Endothelial cell of umbilical vein (primary cell): ENCODE measurements at regions not wholly inside any gene's neighbourhood (a gene's known extent, or its start where the extent isn't known, plus 50 kb on each side); places are given as distances from the start of the nearest gene placed in this dataset.

Experiments used
- BruUV-seq: library from RNA; stranded (reverse); fragments of 400-500 nt; replicated peaks from 2 replicates; lab custom pipeline; 2021; lab: Mats Ljungman, UMichigan
- CTCF ChIA-PET: fragments of 300-600, 350-600 bp; sonication (Branson Sonifier 250); formaldehyde crosslinking; loops from one replicate; lab custom pipeline; 2021; ENCODE audit warnings: antibody characterized with exemption, inconsistent platforms; lab: Charles Lee
- POLR2A ChIA-PET: fragments of 300-600, 350-600 bp; sonication (Branson Sonifier 250); formaldehyde crosslinking; loops from one replicate; lab custom pipeline; 2021; ENCODE audit warnings: antibody characterized with exemption, inconsistent platforms; lab: Charles Lee
- DNase-seq: peaks from one replicate; pipeline ENCODE4 v3.0.0-alpha.2; 2011; ENCODE audit warnings: low read depth, low spot score
- FAIRE-seq: peaks from 2 replicates; lab custom pipeline; 2011; peaks lifted over from hg19 to GRCh38; lab: Jason Lieb, UNC
- H2AFZ ChIP-seq: 2 replicates; pipeline ENCODE4 v1.6.0; 2012; ENCODE audit warnings: low read depth, low read length, control low read depth, inconsistent platforms
- H3K27ac ChIP-seq: 2 replicates; pipeline ENCODE4 v1.5.1; 2011; ENCODE audit warnings: low read depth, mild to moderate bottlenecking, control low read depth, low read length, moderate library complexity; ENCODE audit not compliant: insufficient read depth
- H3K27me3 ChIP-seq, 2 experiments: 2 replicates each; pipeline versions ENCODE4 v1.6.0 to v1.6.1; 2011; ENCODE audit warnings: low read length in 2 of 2, mixed read lengths in 1 of 2; ENCODE audit not compliant: control insufficient read depth in 2 of 2, insufficient read depth in 2 of 2
- H3K36me3 ChIP-seq, 2 experiments: 2 replicates in 1 of 2; 3 replicates in 1 of 2; pipeline ENCODE4 v1.5.1; 2011; ENCODE audit warnings: low read length in 2 of 2, mild to moderate bottlenecking in 1 of 2, moderate library complexity in 1 of 2; ENCODE audit not compliant: control insufficient read depth in 2 of 2, insufficient read depth in 2 of 2; ENCODE audit errors: extremely low read depth in 1 of 2
- H3K4me1 ChIP-seq: 3 replicates; pipeline ENCODE4 v1.5.1; 2011; ENCODE audit warnings: mild to moderate bottlenecking, low read length; ENCODE audit not compliant: control insufficient read depth, insufficient read depth; ENCODE audit errors: extremely low read depth
- H3K4me2 ChIP-seq: 2 replicates; pipeline ENCODE4 v1.6.1; 2011; ENCODE audit warnings: low read length, control low read depth, mixed read lengths; ENCODE audit not compliant: insufficient read depth
- H3K4me3 ChIP-seq, 3 experiments: fragments of 200-600 bp in 1 of 3; sonication (generic), shearing (Covaris generic) in 1 of 3; replicated peaks in 1 of 3; 2 replicates each; pipeline ENCODE4 v1.5.1; 2011 to 2016; ENCODE audit warnings: control low read depth in 3 of 3, low read length in 3 of 3, mild to moderate bottlenecking in 2 of 3, inconsistent platforms in 1 of 3, low read depth in 1 of 3, moderate library complexity in 1 of 3; ENCODE audit not compliant: insufficient read depth in 1 of 3
- H3K79me2 ChIP-seq: 2 replicates; pipeline ENCODE4 v1.6.0; 2012; ENCODE audit warnings: low read length, inconsistent platforms; ENCODE audit not compliant: control insufficient read depth, insufficient read depth
- H3K9ac ChIP-seq: replicated peaks from 2 replicates; pipeline ENCODE3; 2011; ENCODE audit warnings: low read length, control low read depth; ENCODE audit not compliant: insufficient read depth; ENCODE audit errors: extremely low read depth
- H3K9me1 ChIP-seq: replicated peaks from 3 replicates; pipeline ENCODE4 v1.6.0; 2011; ENCODE audit warnings: mild to moderate bottlenecking, low read length; ENCODE audit not compliant: control insufficient read depth, insufficient read depth; ENCODE audit errors: extremely low read depth
- H3K9me3 ChIP-seq: replicated peaks from 2 replicates; pipeline ENCODE4 v1.5.1; 2012; ENCODE audit warnings: low read length, inconsistent platforms; ENCODE audit not compliant: control insufficient read depth, insufficient read depth
- H4K20me1 ChIP-seq: replicated peaks from 2 replicates; pipeline ENCODE3; 2011; ENCODE audit warnings: mild to moderate bottlenecking, low read length; ENCODE audit not compliant: control insufficient read depth, insufficient read depth; ENCODE audit errors: extremely low read depth
- EZH2 ChIP-seq: IDR thresholded peaks from 2 replicates; pipeline ENCODE4 v1.6.1; 2012; ENCODE audit warnings: borderline replicate concordance, low read depth, mild to moderate bottlenecking, moderate library complexity, low read length, inconsistent platforms; ENCODE audit not compliant: severe bottlenecking
- FOS ChIP-seq: IDR thresholded peaks from 2 replicates; pipeline ENCODE4 v1.6.1; 2011; ENCODE audit warnings: mild to moderate bottlenecking, low read length, moderate library complexity, borderline replicate concordance; ENCODE audit not compliant: insufficient read depth
- GATA2 ChIP-seq: IDR thresholded peaks from 2 replicates; pipeline ENCODE4 v1.7.0; 2011; ENCODE audit warnings: low read depth, mild to moderate bottlenecking, moderate library complexity, mixed read lengths, low read length; ENCODE audit not compliant: insufficient read length, insufficient read depth
- JUN ChIP-seq: IDR thresholded peaks from 2 replicates; pipeline ENCODE4 v1.6.1; 2011; ENCODE audit warnings: borderline replicate concordance, low read depth; ENCODE audit not compliant: insufficient read length, insufficient read depth
- MYC ChIP-seq: IDR thresholded peaks from one replicate; pipeline ENCODE4 v1.6.1; 2011; ENCODE audit warnings: mild to moderate bottlenecking, low read depth, low read length
- POLR2A ChIP-seq: IDR thresholded peaks from 2 replicates; pipeline ENCODE4 v1.6.1; 2012; ENCODE audit warnings: low read depth, mild to moderate bottlenecking, control low read depth, low read length
- POLR2AphosphoS5 ChIP-seq: IDR thresholded peaks from 2 replicates; pipeline ENCODE4 v1.6.1; 2012; ENCODE audit warnings: low read depth, mild to moderate bottlenecking, control low read depth, low read length, moderate library complexity; ENCODE audit not compliant: insufficient read depth
- dilution Hi-C: fragments of 300-500 bp; cut with MboI; formaldehyde crosslinking; loops from one replicate; pipeline ENCODE4 v1.15.0; 2019; ENCODE audit warnings: low sequenced_read_pairs; ENCODE audit not compliant: extremely low pct_ligation_motif_present
- intact Hi-C: fragments of 100-400 bp; cut with micrococcal nuclease; formaldehyde crosslinking; loops from one replicate; pipeline ENCODE4 v1.10.0; 2022
- TF ChIP-seq, protein P1 (sequence below), 2 donors: IDR thresholded peaks; 1 replicate in 1 of 2; 2 replicates in 1 of 2; pipeline ENCODE4 v1.5.1; 2011; ENCODE audit warnings: low read length in 2 of 2, mild to moderate bottlenecking in 2 of 2, moderate library complexity in 2 of 2, control low read depth in 1 of 2, inconsistent platforms in 1 of 2, low read depth in 1 of 2; ENCODE audit not compliant: insufficient read depth in 1 of 2; ENCODE audit errors: extremely low read depth in 1 of 2
- TF ChIP-seq, protein P2 (sequence below): IDR thresholded peaks from 2 replicates; pipeline ENCODE4 v1.6.1; 2011; ENCODE audit not compliant: insufficient read depth, insufficient read length

DNA sequence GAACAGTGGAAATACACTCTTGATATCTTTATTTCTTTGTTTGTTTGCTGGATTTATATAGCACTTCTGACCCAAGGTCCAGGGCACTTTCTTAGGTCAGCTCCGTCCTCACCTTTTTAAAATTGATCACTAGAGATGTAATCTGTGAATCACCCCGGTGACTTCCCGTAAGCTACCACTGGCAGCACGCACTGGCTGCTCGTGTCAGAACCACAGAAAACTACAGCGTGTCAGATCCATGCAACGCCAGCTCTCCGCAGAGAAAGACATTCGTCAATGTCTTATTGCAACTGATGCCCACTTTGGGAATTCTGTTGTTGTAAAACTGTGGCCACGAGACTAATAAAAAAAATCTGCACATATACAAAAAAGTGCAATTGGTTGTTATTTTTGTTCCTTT lies 779.4 kb upstream of the ZEB2 start:
- Histone ChIP-seq H3K27me3 (no peaks in the 10 kb centered on the region), H3K36me3 (no peaks in the 10 kb centered on the region), H3K4me3 (no peak overlapping the region), H3K4me2 (no peak overlapping the region), H3K27ac (no peak overlapping the region), H3K9me3 (no peaks in the 10 kb centered on the region), H3K79me2 (no peaks in the 10 kb centered on the region), H2AFZ (no peak overlapping the region), H3K4me1 (no peaks in the 10 kb centered on the region), H3K9me1 (no peaks in the 10 kb centered on the region), H3K9ac (no peak overlapping the region), H4K20me1 (no peaks in the 10 kb centered on the region)
- DNase-seq, result no peak
- TF ChIP-seq FOS, result no peak
- TF ChIP-seq JUN, result no peak
- TF ChIP-seq POLR2AphosphoS5, result no peak
- TF ChIP-seq EZH2, result no peak
- TF ChIP-seq, protein P1, sequence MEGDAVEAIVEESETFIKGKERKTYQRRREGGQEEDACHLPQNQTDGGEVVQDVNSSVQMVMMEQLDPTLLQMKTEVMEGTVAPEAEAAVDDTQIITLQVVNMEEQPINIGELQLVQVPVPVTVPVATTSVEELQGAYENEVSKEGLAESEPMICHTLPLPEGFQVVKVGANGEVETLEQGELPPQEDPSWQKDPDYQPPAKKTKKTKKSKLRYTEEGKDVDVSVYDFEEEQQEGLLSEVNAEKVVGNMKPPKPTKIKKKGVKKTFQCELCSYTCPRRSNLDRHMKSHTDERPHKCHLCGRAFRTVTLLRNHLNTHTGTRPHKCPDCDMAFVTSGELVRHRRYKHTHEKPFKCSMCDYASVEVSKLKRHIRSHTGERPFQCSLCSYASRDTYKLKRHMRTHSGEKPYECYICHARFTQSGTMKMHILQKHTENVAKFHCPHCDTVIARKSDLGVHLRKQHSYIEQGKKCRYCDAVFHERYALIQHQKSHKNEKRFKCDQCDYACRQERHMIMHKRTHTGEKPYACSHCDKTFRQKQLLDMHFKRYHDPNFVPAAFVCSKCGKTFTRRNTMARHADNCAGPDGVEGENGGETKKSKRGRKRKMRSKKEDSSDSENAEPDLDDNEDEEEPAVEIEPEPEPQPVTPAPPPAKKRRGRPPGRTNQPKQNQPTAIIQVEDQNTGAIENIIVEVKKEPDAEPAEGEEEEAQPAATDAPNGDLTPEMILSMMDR (IDR thresholded peaks at IDR 0.05; ENCODE audit: extremely low read depth in 1 of 2, insufficient read depth in 1 of 2, low read depth in 1 of 2, low read length in 2 of 2), result no peak
- TF ChIP-seq, protein P2, sequence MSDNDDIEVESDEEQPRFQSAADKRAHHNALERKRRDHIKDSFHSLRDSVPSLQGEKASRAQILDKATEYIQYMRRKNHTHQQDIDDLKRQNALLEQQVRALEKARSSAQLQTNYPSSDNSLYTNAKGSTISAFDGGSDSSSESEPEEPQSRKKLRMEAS, result no peak
- no peak for TF ChIP-seq GATA2
- no peak for TF ChIP-seq POLR2A
- TF ChIP-seq MYC, result no peak
- CTCF ChIA-PET, result interaction anchor here (0.8 to 1.0 kb wide), 2 partner anchors 40 to 260 kb away, joined by 3 read pairs; no protein-coding TSS in a partner anchor
- POLR2A ChIA-PET, result no interaction called here
- FAIRE-seq, result no peak
- no TSS peak for BruUV-seq
- intact Hi-C loops (no loop called here), dilution Hi-C loops (no loop called here)
